ENCODE measurements at regions not wholly inside any gene's neighbourhood (a gene's known extent, or its start where the extent isn't known, plus 50 kb on each side); places are given as distances from the start of the nearest gene placed in this dataset.

- TF ChIP-seq RAD21 (IDR thresholded peaks at IDR 0.05; ENCODE audit: low read depth), result no peak
- no peak for TF ChIP-seq TEAD4 (IDR thresholded peaks at IDR 0.05)
- no peak for TF ChIP-seq TAF1 (IDR thresholded peaks at IDR 0.05; ENCODE audit: low read depth)
Observed at GRCh38 chr1:207248544-207249198, 72.8 kb upstream of the CD55 start.

- TF ChIP-seq EGR1 (IDR thresholded peaks at IDR 0.05) (no peak), TAF1 (IDR thresholded peaks at IDR 0.05; ENCODE audit: low read depth) (no peak), TEAD4 (IDR thresholded peaks at IDR 0.05) (no peak), EP300 (IDR thresholded peaks at IDR 0.05; ENCODE audit: borderline replicate concordance) (no peak), REST (IDR thresholded peaks at IDR 0.05; ENCODE audit: low read depth) (no peak), NFIC (IDR thresholded peaks at IDR 0.05) (no peak), CREB1 (IDR thresholded peaks at IDR 0.05; ENCODE audit: low read depth) (no peak), YY1 (IDR thresholded peaks at IDR 0.05; ENCODE audit: low read depth) (no peak), TCF12 (IDR thresholded peaks at IDR 0.05; ENCODE audit: low read depth) (no peak), FOXM1 (IDR thresholded peaks at IDR 0.05; ENCODE audit: borderline replicate concordance, low read depth) (no peak), ZBTB7A (IDR thresholded peaks at IDR 0.05; ENCODE audit: low read depth) (no peak), USF1 (IDR thresholded peaks at IDR 0.05) (no peak), MAX (IDR thresholded peaks at IDR 0.05) (no peak)
Observed at GRCh38 chr1:207250431-207250830, 71.0 kb upstream of the CD55 start.

GRCh38 chr1:207251066-207251465 lies 70.4 kb upstream of the CD55 start:
- TF ChIP-seq REST (IDR thresholded peaks at IDR 0.05; ENCODE audit: low read depth) (no peak), ZBTB7A (IDR thresholded peaks at IDR 0.05; ENCODE audit: low read depth) (no peak), MAX (IDR thresholded peaks at IDR 0.05) (no peak), TEAD4 (IDR thresholded peaks at IDR 0.05) (no peak), CREB1 (IDR thresholded peaks at IDR 0.05; ENCODE audit: low read depth) (no peak), EP300 (IDR thresholded peaks at IDR 0.05; ENCODE audit: borderline replicate concordance) (no peak), RAD21 (IDR thresholded peaks at IDR 0.05; ENCODE audit: low read depth) (no peak), USF1 (IDR thresholded peaks at IDR 0.05) (no peak)

GRCh38 chr1:207256869-207257268 lies 64.6 kb upstream of the CD55 start:
- TF ChIP-seq MAX (IDR thresholded peaks at IDR 0.05), result no peak
- no peak for TF ChIP-seq RAD21 (IDR thresholded peaks at IDR 0.05; ENCODE audit: low read depth)
- no peak for TF ChIP-seq EP300 (IDR thresholded peaks at IDR 0.05; ENCODE audit: borderline replicate concordance)
- TF ChIP-seq NFIC (IDR thresholded peaks at IDR 0.05), result no peak
- TF ChIP-seq CREB1 (IDR thresholded peaks at IDR 0.05; ENCODE audit: low read depth), result no peak
- no peak for TF ChIP-seq REST (IDR thresholded peaks at IDR 0.05; ENCODE audit: low read depth)
- no peak for TF ChIP-seq ZBTB7A (IDR thresholded peaks at IDR 0.05; ENCODE audit: low read depth)
- no peak for TF ChIP-seq EGR1 (IDR thresholded peaks at IDR 0.05)
- no peak for TF ChIP-seq USF1 (IDR thresholded peaks at IDR 0.05)
- TF ChIP-seq FOXM1 (IDR thresholded peaks at IDR 0.05; ENCODE audit: borderline replicate concordance, low read depth), result no peak
- TF ChIP-seq TEAD4 (IDR thresholded peaks at IDR 0.05), result no peak
- no peak for TF ChIP-seq YY1 (IDR thresholded peaks at IDR 0.05; ENCODE audit: low read depth)
- no peak for TF ChIP-seq TAF1 (IDR thresholded peaks at IDR 0.05; ENCODE audit: low read depth)
- no peak for TF ChIP-seq TCF12 (IDR thresholded peaks at IDR 0.05; ENCODE audit: low read depth)
- no peak for TF ChIP-seq CEBPB (IDR thresholded peaks at IDR 0.05)
